GM21737 (cell line): ENCODE measurements at regions not wholly inside any gene's neighbourhood (a gene's known extent, or its start where the extent isn't known, plus 50 kb on each side); places are given as distances from the start of the nearest gene placed in this dataset.

ENCODE experiments used
- ATAC-seq: cut with Tn5 transposase; IDR thresholded peaks from one replicate; pipeline ENCODE4 v1.9.1; 2021; ENCODE audit warnings: mild to moderate bottlenecking, moderate library complexity; ENCODE audit not compliant: unreplicated experiment

DNA sequence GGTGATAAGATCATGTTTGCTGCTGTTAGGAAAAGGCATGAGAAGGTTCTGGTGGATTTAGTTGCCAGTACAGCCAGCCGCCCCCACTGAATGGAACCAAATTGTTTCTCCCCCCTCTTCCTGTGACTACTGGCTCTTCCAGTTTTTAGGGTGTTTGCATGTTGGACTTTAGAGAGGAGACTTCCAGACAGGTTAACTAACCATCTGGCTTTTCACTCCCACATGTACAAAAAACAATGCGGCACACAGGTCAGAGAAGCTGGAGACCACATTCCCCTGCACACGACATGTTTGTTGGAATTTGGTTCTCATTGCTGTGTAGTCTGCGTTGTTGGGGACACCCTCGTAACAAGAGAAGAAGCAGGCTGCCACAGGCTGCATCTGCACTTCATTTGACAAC is 103.9 kb upstream of the TMEM132C start:
- ATAC-seq = no peak

DNA sequence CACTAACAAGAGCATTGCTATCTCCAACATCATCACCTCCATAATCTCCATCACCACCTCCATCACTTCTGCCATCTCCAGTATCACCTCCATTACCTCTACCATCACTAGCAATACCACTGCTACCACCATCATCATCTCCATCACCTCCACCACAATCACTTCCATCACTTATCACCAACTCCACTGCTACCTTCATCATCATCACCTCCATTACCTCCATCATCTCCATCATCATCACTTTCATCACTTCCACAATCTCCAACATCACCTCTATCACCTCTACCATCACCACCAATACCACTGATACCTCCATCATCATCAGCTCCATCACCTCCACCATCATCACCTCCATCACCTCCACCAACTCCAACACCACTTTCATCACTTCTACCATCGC is 102.4 kb upstream of the TMEM132C start:
- no peak for ATAC-seq

DNA sequence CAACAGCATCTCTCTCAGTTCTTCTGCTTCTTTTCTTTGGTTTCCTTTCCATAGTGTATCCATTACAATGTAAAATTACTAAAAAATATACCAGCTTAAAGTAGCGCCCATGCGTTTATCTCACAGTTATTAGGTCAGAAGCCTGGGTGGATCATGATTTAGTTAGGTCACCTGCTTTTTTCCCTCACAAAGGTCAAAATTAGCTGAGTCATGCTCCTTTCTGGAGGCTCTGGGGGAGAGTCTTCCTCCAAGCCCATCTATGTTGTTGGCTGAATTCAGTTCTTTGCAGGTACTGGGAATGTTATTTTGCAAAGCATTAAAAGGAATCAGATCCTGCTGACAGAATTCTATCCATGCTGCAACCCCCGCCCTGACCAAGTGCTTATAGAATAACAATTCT is 101.6 kb upstream of the TMEM132C start:
- ATAC-seq = no peak

DNA sequence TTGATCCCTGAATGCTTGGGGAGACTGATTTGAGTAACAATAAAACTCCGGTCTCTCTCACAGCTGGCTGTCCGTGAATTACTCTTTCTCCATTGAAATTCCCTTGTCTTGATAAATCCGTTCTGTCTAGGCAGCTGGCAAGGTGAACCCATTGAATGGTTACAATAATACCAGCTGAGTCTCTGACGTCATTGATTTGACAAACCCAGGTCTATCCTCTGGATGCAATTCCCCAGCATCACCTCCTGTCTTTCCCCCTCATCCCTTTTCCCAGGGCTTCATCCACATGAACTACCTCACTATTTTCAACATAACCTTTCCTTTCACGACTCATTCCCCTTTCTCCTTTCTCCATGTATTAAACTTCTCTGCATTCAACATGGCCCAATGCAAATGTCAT is 98.7 kb upstream of the TMEM132C start:
- ATAC-seq = no peak

DNA sequence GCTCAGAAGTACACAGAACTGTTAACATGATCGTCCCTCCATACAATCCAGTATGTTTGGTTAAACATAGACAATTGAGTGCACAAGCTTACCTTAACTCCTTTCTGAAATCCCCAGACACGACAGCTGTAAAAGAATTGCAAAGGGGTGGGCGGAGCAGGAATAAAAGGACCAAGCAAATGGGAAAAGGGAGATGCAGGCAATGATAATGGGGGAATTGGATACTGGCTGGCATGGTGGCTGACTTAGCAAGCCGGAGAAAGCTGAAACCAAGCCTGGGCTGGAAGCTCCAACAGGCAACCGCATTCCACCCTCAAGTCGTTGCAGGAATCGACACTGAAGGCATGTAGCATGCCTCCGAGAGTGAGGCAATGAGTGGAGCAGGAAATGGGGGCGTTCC is 96.8 kb upstream of the TMEM132C start:
- no peak for ATAC-seq

DNA sequence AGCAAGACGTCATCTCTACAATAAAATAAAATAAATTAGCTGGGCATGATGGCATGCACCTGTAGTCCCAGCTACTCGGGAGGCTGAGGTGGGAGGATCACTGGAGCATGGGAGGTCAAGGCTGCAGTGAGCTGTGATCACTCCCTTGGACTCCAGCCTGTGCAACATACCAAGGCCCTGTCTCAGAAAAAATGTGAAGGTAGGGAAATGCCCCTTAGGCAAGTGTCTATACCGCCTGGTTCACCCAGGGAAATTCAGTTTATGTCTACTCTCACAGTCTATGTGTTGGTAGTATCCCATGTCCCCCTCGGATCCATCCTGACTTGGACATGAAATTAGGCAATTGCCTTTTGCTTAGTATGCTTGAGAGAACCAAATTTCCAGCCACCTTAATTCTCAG is 88.4 kb upstream of the TMEM132C start:
- no peak for ATAC-seq

DNA sequence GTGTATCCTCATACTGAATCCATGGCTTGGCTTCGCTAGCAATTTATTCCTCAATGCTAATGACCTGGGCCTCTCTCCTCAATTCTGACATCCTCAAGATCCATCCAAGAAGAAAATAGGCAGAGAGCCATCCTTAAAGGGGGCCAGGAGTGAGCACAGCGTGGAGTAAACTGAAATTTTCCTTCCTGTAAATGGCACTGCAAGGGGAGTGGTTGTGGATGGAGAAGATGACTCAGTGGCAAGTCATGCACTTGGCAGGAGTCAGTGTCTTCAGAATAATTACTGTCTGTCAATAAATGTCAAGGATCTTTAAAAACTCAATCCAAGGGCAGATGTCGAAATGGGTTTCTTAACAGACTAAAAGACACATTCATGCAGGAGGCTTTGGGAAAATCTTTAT is 88.0 kb upstream of the TMEM132C start:
- no peak for ATAC-seq

DNA sequence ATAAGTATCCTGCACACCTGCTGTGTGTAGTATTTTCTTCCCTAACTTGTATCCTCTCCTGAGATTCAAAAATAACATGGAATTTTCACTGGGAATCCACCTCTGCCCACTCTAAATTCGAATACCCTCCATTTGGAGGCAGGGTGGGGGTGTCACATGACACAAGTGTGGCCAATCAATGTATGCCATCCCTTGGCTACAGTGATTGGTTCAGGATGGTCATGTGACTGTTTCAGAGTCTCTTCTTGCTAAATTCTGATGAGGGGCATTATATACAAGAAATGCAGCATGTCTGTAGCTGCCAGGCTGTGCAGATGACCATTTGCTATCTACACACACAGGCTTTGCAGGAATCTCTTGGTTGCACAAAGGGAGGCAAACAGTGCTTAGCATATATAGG is 86.8 kb upstream of the TMEM132C start:
- no peak for ATAC-seq

DNA sequence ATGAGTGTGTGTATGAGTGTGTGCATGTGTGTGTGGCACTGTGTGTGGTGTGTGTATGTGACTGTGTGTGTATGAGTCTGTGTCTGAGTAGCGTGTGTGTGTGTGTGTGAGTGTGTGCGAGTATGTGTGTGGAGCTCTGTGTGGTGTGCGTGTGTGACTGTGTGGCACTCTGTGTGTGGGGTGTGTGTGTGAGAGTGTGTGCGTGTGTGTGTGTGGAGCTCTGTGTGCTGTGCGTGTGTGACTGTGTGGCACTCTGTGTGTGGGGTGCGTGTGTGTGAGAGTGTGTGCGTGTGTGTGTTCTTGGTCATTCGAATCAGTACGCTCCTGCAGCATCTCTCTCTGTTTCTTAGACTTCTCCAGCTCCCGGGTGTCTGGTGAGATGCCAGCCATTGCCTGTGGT is 76.9 kb upstream of the TMEM132C start:
- no peak for ATAC-seq

DNA sequence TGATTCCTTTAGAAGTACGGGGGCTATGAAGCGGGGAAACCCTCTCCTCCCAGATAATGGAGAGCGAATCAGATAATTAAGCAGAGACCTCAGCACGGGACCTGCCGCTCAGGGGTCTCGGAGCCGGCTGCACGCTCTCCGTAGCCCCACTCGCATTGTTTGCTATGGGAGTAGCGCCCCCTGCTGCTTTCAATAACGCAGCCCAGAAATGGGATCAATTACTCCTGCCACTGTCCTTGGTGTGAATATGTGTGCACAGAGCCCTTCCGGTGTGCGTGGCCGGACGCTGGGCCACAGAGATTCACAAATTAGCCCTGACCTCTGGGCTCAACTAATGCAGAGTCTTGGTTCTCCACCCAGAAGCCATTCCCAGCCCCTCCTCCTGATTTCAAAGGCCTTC is 76.4 kb upstream of the TMEM132C start:
- ATAC-seq = no peak

DNA sequence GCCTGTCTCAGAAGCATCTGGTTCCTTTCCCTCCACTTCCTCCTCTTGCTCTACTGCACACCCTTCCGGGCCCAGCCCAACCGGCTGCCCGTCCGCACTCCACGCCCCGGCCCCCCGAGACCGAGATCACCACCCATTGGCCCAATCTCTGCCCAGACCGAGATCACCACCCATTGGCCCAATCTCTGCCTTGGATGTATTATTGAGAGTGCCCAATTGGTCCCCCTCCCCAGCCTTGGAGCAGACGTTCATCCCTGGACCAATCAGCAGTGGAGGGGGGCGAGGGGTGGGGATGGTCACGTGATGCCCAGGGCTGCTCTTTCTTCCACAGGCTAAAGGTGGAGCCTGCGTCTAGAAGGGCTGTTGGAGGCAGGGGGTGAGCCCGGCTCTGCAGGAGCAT is 75.6 kb upstream of the TMEM132C start:
- ATAC-seq = no peak

DNA sequence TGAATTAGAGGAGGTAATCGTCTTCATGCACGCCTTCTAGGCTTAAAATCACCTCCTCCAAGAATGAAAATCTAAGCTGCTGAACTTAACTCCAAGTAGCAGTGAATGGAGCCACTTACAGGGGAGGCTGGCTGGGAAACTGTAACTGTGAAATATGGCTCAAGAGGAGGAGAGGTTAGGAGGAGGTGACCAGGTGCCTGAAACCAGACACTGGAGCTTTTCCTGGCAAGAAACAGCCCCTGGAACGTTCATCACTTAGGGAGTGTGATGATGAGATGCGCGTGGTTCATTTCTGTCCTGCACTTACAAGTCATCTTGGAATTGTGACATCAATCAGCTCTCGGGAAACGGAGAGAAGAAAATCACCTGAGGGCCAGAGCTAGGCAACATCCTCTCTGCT is 62.3 kb upstream of the TMEM132C start:
- ATAC-seq = no peak

DNA sequence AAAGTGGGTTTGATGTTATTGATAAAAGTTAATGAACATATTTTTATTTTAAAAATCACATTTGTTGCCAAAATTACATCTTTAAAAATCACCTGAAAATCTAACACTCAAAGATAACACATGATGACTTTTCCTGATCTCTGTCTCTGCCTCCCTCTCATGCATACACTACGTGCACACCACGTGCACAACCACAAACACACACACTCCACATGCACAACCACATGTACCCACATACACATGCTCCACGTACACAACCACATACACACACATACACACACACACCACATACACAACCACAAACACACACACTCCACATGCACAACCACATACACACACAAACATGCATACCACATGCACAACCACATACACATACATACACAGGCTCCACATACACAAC is 61.8 kb upstream of the TMEM132C start:
- no peak for ATAC-seq

DNA sequence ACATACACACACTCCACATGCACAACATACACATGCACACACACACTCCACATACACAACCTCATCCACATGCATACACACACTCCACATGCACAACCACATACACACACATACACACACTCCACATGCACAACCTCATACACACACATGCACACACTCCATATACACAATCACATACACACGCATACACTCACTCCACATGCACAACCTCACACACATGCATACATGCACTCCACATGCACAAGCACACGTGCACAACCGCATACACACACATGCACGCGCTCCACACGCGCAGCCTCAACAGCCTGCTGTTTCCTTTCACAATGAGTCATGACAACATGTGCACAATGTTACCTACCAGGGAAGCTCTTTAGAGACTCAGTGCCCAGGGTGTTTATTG is 61.2 kb upstream of the TMEM132C start:
- ATAC-seq = no peak
